Tongue (tissue), 1 donor: ENCODE measurements at regions not wholly inside any gene's neighbourhood (a gene's known extent, or its start where the extent isn't known, plus 50 kb on each side); places are given as distances from the start of the nearest gene placed in this dataset.
"Not testable (repeated sequence)": the region's sequence is repeated elsewhere in the genome, so short reads cannot be mapped to it uniquely, and the experiment has no call there.

ENCODE experiments used
- DNase-seq: peaks from one replicate; pipeline ENCODE4 v3.0.0-alpha.2; 2015

- no peak for DNase-seq
Measured at GRCh38 chr12:4191642-4192041, 81.9 kb upstream of the CCND2 start.

GRCh38 chr12:4191149-4191548 is 82.4 kb upstream of the CCND2 start:
- no peak for DNase-seq

GRCh38 chr12:4190366-4191063 is 83.0 kb upstream of the CCND2 start:
- no peak for DNase-seq

- no peak for DNase-seq
Measured at GRCh38 chr12:4189721-4190120, 83.8 kb upstream of the CCND2 start.

- no peak for DNase-seq
Measured at GRCh38 chr12:4187916-4188315, 85.6 kb upstream of the CCND2 start.

- DNase-seq, result not testable (repeated sequence)
Measured at GRCh38 chr12:4187315-4187714, 86.2 kb upstream of the CCND2 start.

- no peak for DNase-seq
Measured at GRCh38 chr12:4178424-4179170, 95.0 kb upstream of the CCND2 start.

- DNase-seq, result no peak
Measured at GRCh38 chr12:4177262-4177661, 96.3 kb upstream of the CCND2 start.

- no peak for DNase-seq
Measured at GRCh38 chr12:4176168-4176567, 97.4 kb upstream of the CCND2 start.

- no peak for DNase-seq
Measured at GRCh38 chr12:4174417-4174816, 99.1 kb upstream of the CCND2 start.

GRCh38 chr12:4172999-4173398 is 100.6 kb upstream of the CCND2 start:
- DNase-seq, result no peak

GRCh38 chr12:4171742-4172141 is 101.8 kb upstream of the CCND2 start:
- DNase-seq, result no peak

- DNase-seq, result no peak
Measured at GRCh38 chr12:4169959-4170358, 103.6 kb upstream of the CCND2 start.

- no peak for DNase-seq
Measured at GRCh38 chr12:4169531-4169930, 104.0 kb upstream of the CCND2 start.

GRCh38 chr12:4168036-4168435 is 105.5 kb upstream of the CCND2 start:
- DNase-seq, result peak; percentile 39

- peak; percentile 95 for DNase-seq
Measured at GRCh38 chr12:4164559-4165558, 108.7 kb upstream of the CCND2 start.

GRCh38 chr12:4164188-4164558 is 109.4 kb upstream of the CCND2 start:
- no peak for DNase-seq

GRCh38 chr12:4161718-4162117 is 111.8 kb upstream of the CCND2 start:
- DNase-seq, result no peak

- DNase-seq, result no peak
Measured at GRCh38 chr12:4160314-4161040, 113.1 kb upstream of the CCND2 start.

GRCh38 chr12:4159851-4160250 is 113.7 kb upstream of the CCND2 start:
- no peak for DNase-seq

GRCh38 chr12:4158306-4158705 is 115.3 kb upstream of the CCND2 start:
- DNase-seq, result no peak

GRCh38 chr12:4157122-4157521 is 116.4 kb upstream of the CCND2 start:
- DNase-seq, result no peak
